ENCODE measurements at regions not wholly inside any gene's neighbourhood (a gene's known extent, or its start where the extent isn't known, plus 50 kb on each side); places are given as distances from the start of the nearest gene placed in this dataset.

- no peak for DNase-seq (ENCODE audit: low read depth)
- H3K4me3 ChIP-seq (ENCODE audit: low read length), result no peak overlapping the region
- TF ChIP-seq CTCF (conservative IDR thresholded peaks at IDR 0.05; ENCODE audit: low read length), result no peak
These were observed 365.3 kb upstream of the PDGFD start for GRCh38 chr11:104529213-104529612.

DNA sequence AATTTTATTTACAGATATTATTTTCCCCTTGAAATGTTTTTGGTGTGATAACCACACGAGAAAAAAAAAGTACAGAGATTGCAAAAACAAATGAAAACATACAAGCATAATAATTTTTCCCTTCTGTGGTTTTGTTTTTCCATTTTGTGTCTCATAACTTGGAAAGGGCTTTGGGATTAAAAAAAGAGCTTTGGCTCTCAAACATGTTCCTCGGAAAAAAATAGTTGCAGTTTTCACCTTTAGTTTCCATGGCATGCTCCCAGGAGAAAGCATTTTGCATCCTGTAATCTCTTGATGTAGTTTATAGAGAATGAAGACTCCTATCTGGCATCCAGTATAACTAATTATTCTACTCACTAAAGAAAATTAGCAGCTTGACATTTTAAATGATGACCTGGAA, 362.1 kb upstream of the PDGFD start:
- DNase-seq (ENCODE audit: low read depth), result no peak
- no peak for TF ChIP-seq CTCF (conservative IDR thresholded peaks at IDR 0.05; ENCODE audit: low read length)

GRCh38 chr11:104525416-104525815, 361.5 kb upstream of the PDGFD start:
- H3K4me3 ChIP-seq (ENCODE audit: low read length), result no peak overlapping the region
- no peak for TF ChIP-seq CTCF (conservative IDR thresholded peaks at IDR 0.05; ENCODE audit: low read length)
- no peak for DNase-seq (ENCODE audit: low read depth)

More for the DNA sequence above, 362.1 kb upstream of the PDGFD start:
- H3K4me3 ChIP-seq (ENCODE audit: low read length), result no peak overlapping the region

DNA sequence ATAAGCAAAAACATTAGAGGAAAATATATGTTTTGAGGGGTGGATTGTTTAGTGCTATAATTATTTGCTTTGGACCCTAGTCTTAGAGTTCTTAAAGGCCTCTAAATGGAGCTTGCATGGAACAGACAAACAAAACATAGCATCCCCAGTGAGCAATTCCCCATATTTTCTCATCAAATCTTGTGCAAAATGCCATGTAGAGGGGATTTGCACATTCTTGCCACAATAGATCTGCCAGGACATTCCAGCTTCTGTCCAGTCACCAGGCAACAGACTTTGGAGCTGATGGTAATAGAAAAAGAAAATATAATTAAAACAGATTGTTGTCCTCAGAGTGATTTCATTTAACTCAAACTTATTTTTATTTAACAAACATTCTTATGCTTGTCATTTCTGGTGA, 360.3 kb upstream of the PDGFD start:
- no peak for TF ChIP-seq CTCF (conservative IDR thresholded peaks at IDR 0.05; ENCODE audit: low read length)
- no peak for DNase-seq (ENCODE audit: low read depth)
- no peak overlapping the region for H3K4me3 ChIP-seq (ENCODE audit: low read length)

DNA sequence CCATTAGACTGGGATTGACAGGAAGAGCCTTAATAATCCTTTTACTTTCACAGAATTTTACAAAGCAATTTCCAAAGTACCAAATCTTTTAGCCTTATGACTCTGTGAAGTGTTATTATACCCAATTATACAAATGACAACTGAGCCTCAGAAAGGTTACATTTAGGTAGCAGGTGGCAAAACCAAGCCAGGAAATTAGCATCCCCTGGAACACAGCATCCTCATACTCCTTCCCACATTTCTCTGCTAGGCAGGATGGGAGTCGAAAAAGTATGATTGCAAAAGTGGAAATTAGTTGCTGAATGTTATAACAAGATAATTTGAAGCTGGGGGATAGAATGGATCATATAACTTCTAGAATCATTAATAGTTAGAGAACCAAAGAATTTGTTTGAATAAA, 359.7 kb upstream of the PDGFD start:
- TF ChIP-seq CTCF (conservative IDR thresholded peaks at IDR 0.05; ENCODE audit: low read length), result no peak
- no peak for DNase-seq (ENCODE audit: low read depth)
- H3K4me3 ChIP-seq (ENCODE audit: low read length), result no peak overlapping the region

GRCh38 chr11:104522650-104523049, 358.7 kb upstream of the PDGFD start:
- H3K4me3 ChIP-seq (ENCODE audit: low read length), result no peak overlapping the region
- peak; percentile 5 for DNase-seq (ENCODE audit: low read depth)
- TF ChIP-seq CTCF (conservative IDR thresholded peaks at IDR 0.05; ENCODE audit: low read length), result no peak

DNA sequence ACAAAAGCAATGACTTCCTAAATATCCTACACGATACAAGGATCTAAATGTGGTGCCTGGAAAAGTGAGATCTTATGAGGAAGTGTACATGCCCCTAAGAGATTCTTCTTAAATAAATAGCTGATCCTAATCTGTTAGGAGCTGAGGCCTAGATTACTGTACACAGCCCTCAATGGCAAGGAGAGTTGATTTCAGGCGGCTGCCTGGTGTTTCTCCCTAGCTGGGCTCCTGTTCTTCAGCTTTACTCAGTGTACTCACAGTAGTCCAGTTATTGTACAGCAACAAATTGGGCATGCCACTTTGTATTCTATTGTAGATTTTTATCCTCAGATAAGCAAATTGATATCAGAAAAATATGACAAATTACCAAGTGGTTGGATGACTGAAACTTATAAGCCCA, 358.2 kb upstream of the PDGFD start:
- H3K4me3 ChIP-seq (ENCODE audit: low read length), result no peak overlapping the region
- DNase-seq (ENCODE audit: low read depth), result no peak
- TF ChIP-seq CTCF (conservative IDR thresholded peaks at IDR 0.05; ENCODE audit: low read length), result no peak

Data from AG10803 (cell line).